Adrenal gland (tissue), 5 donors: ENCODE measurements at regions not wholly inside any gene's neighbourhood (a gene's known extent, or its start where the extent isn't known, plus 50 kb on each side); places are given as distances from the start of the nearest gene placed in this dataset.

Experiments used
- CTCF ChIP-seq, 6 experiments: fragments of 450-650 bp in 4 of 6; fragments of 200-600 bp in 2 of 6; sonication (generic) in 1 of 6; IDR thresholded peaks; 1 replicate in 5 of 6; 2 replicates in 1 of 6; pipeline versions ENCODE4 v1.5.1 to v1.8.0; 2016 to 2021; ENCODE audit warnings: antibody characterized with exemption in 6 of 6, mild to moderate bottlenecking in 2 of 6, moderate library complexity in 1 of 6
- POLR2A ChIP-seq, 2 donors: fragments of 450-650 bp; IDR thresholded peaks; one replicate each; pipeline ENCODE4 v1.6.1; 2017; ENCODE audit warnings: antibody characterized with exemption in 2 of 2, mild to moderate bottlenecking in 2 of 2, moderate library complexity in 1 of 2
- donor health status: DM: no; HTN: no; CAD: no.

DNA sequence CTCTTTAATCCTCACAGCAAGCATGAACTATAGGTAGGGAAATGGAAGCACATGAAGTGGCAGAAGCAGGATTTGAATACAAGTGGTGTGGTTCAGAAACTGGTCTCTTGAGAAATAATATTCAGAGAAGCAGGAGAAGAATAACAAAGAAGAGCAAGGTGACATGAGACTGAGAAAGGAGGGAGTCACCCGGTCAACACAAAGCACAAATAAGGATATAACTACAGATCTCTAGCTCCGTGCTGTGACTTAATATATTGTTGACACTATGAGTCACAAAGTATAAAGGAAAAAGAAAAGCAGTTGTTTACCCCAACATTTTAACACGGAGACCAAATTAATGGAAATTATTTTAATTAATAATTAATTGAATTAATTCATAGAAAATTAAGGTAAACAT lies 204.5 kb downstream of the CPE start:
- TF ChIP-seq CTCF (IDR thresholded peaks at IDR 0.05) (no peak), POLR2A (IDR thresholded peaks at IDR 0.05) (no peak)
